H1 (cell line): ENCODE measurements at regions not wholly inside any gene's neighbourhood (a gene's known extent, or its start where the extent isn't known, plus 50 kb on each side); places are given as distances from the start of the nearest gene placed in this dataset.

Source experiments
- CHD1 ChIP-seq: IDR thresholded peaks from 2 replicates; pipeline ENCODE4 v1.6.1; 2012; ENCODE audit warnings: low read depth, low read length, improper control_type of control experiment
- CREB1 ChIP-seq: IDR thresholded peaks from 2 replicates; pipeline ENCODE4 v1.6.1; 2012; ENCODE audit warnings: inconsistent platforms
- EZH2 ChIP-seq: fragments of 200-600 bp; sonication (generic); IDR thresholded peaks from 2 replicates; pipeline ENCODE4 v1.7.1; 2012; ENCODE audit warnings: low read depth, mild to moderate bottlenecking, moderate library complexity, low read length, inconsistent platforms; ENCODE audit not compliant: severe bottlenecking
- KDM4A ChIP-seq: IDR thresholded peaks from one replicate; pipeline ENCODE4 v1.7.1; 2012; ENCODE audit warnings: low read depth, mild to moderate bottlenecking, moderate library complexity, low read length, inconsistent platforms; ENCODE audit not compliant: severe bottlenecking
- MAFK ChIP-seq: IDR thresholded peaks from 2 replicates; pipeline ENCODE4 v1.6.1; 2012; ENCODE audit warnings: low read depth, mild to moderate bottlenecking, improper control_type of control experiment, low read length
- NANOG ChIP-seq: IDR thresholded peaks from 2 replicates; pipeline ENCODE4 v1.6.1; 2011; ENCODE audit warnings: low read length, low read depth, mild to moderate bottlenecking, inconsistent platforms; ENCODE audit not compliant: insufficient read depth, poor library complexity, severe bottlenecking
- SAP30 ChIP-seq: fragments of 300-600 bp; sonication (generic); IDR thresholded peaks from 2 replicates; pipeline ENCODE4 v1.7.1; 2012; ENCODE audit warnings: low read length, moderate library complexity, mild to moderate bottlenecking, inconsistent platforms; ENCODE audit not compliant: insufficient read depth, insufficient replicate concordance
- SIN3A ChIP-seq, 2 experiments: IDR thresholded peaks in 1 of 2; conservative IDR thresholded peaks in 1 of 2; 2 replicates each; pipeline ENCODE4 v1.6.1; 2011 to 2012; ENCODE audit warnings: low read length in 2 of 2, improper control_type of control experiment in 1 of 2, low read depth in 1 of 2, mild to moderate bottlenecking in 1 of 2
- TCF12 ChIP-seq: IDR thresholded peaks from 2 replicates; pipeline ENCODE4 v1.6.1; 2011; ENCODE audit warnings: low read depth, mild to moderate bottlenecking, low read length

GRCh38 chrX:39196192-39197102 lies 395.2 kb downstream of the MID1IP1 start (continued):
- no peak for TF ChIP-seq NANOG
- TF ChIP-seq TCF12 = no peak
- TF ChIP-seq SIN3A (conservative IDR thresholded peaks at IDR 0.05 in 1 of 2, IDR thresholded peaks at IDR 0.05 in 1 of 2; ENCODE audit: low read depth in 1 of 2, low read length in 2 of 2) = no peak
- no peak for TF ChIP-seq KDM4A
- TF ChIP-seq CREB1 = no peak
- TF ChIP-seq CHD1 = no peak
- no peak for TF ChIP-seq MAFK
- TF ChIP-seq EZH2 = no peak
- no peak for TF ChIP-seq SAP30
